ENCODE measurements at regions not wholly inside any gene's neighbourhood (a gene's known extent, or its start where the extent isn't known, plus 50 kb on each side); places are given as distances from the start of the nearest gene placed in this dataset.

- Histone ChIP-seq H4K20me1 (replicated peaks; ENCODE audit: control insufficient read depth, extremely low read depth, insufficient read depth, low read length) (no peaks in the 10 kb centered on the region), H3K9me3 (replicated peaks; ENCODE audit: control insufficient read depth, insufficient read depth, low read length) (no peaks in the 10 kb centered on the region), H3K4me3 (replicated peaks in 1 of 3; ENCODE audit: insufficient read depth in 1 of 3, low read depth in 1 of 3, low read length in 3 of 3) (no peak overlapping the region), H2AFZ (ENCODE audit: low read depth, low read length) (no peak overlapping the region), H3K27me3 (ENCODE audit: control insufficient read depth in 2 of 2, insufficient read depth in 2 of 2, low read length in 2 of 2) (no peaks in the 10 kb centered on the region), H3K4me2 (ENCODE audit: insufficient read depth, low read length) (no peak overlapping the region), H3K9ac (replicated peaks; ENCODE audit: extremely low read depth, insufficient read depth, low read length) (no peak overlapping the region), H3K79me2 (ENCODE audit: control insufficient read depth, insufficient read depth, low read length) (no peaks in the 10 kb centered on the region), H3K36me3 (ENCODE audit: control insufficient read depth in 2 of 2, extremely low read depth in 1 of 2, insufficient read depth in 2 of 2, low read length in 2 of 2) (no peaks in the 10 kb centered on the region), H3K27ac (ENCODE audit: insufficient read depth, low read depth, low read length) (no peak overlapping the region), H3K4me1 (ENCODE audit: control insufficient read depth, extremely low read depth, insufficient read depth, low read length) (no peaks in the 10 kb centered on the region), H3K9me1 (replicated peaks; ENCODE audit: control insufficient read depth, extremely low read depth, insufficient read depth, low read length) (no peaks in the 10 kb centered on the region)
- intact Hi-C loops (cut with micrococcal nuclease), result no loop called here
- FAIRE-seq (no peak), DNase-seq (ENCODE audit: low read depth, low spot score) (no peak)
- CTCF ChIA-PET, result no interaction called here
- BruUV-seq (replicated peaks), result no TSS peak
- POLR2A ChIA-PET, result no interaction called here
- dilution Hi-C loops (cut with MboI; ENCODE audit: extremely low pct_ligation_motif_present, low sequenced_read_pairs), result no loop called here
- TF ChIP-seq POLR2A (IDR thresholded peaks at IDR 0.05; ENCODE audit: low read depth, low read length), result no peak
- no peak for TF ChIP-seq JUN (IDR thresholded peaks at IDR 0.05; ENCODE audit: borderline replicate concordance, insufficient read depth, insufficient read length, low read depth)
- no peak for TF ChIP-seq FOS (IDR thresholded peaks at IDR 0.05; ENCODE audit: borderline replicate concordance, insufficient read depth, low read length)
- no peak for TF ChIP-seq GATA2 (IDR thresholded peaks at IDR 0.05; ENCODE audit: insufficient read depth, insufficient read length, low read depth, low read length)
- TF ChIP-seq MAX (IDR thresholded peaks at IDR 0.05; ENCODE audit: insufficient read depth, insufficient read length), result no peak
- no peak for TF ChIP-seq POLR2AphosphoS5 (IDR thresholded peaks at IDR 0.05; ENCODE audit: insufficient read depth, low read depth, low read length)
- TF ChIP-seq EZH2 (IDR thresholded peaks at IDR 0.05; ENCODE audit: borderline replicate concordance, low read depth, low read length, severe bottlenecking), result no peak
- no peak for TF ChIP-seq MYC (IDR thresholded peaks at IDR 0.05; ENCODE audit: low read depth, low read length)
- TF ChIP-seq CTCF (IDR thresholded peaks at IDR 0.05; ENCODE audit: extremely low read depth in 1 of 2, insufficient read depth in 1 of 2, low read depth in 1 of 2, low read length in 2 of 2), result no peak
Observed at GRCh38 chr6:67031451-67031850, 1324.4 kb upstream of the EYS start.

All from endothelial cell of umbilical vein (primary cell).